SU-DHL-6 (cell line): ENCODE measurements at regions not wholly inside any gene's neighbourhood (a gene's known extent, or its start where the extent isn't known, plus 50 kb on each side); places are given as distances from the start of the nearest gene placed in this dataset.

Experiments
- H2AFZ ChIP-seq: fragments of 200-600 bp; sonication (generic); 2 replicates; pipeline ENCODE4 v1.6.1; 2014; ENCODE audit warnings: low read depth, mild to moderate bottlenecking, moderate library complexity, mixed read lengths, antibody characterized with exemption, low read length; ENCODE audit not compliant: severe bottlenecking
- H3F3A ChIP-seq: fragments of 200-600 bp; shearing (Covaris generic); 2 replicates; pipeline ENCODE4 v1.6.0; 2016; ENCODE audit warnings: antibody characterized with exemption, mild to moderate bottlenecking; ENCODE audit not compliant: insufficient read depth
- H3K27ac ChIP-seq: fragments of 200-600 bp; sonication (generic); 2 replicates; pipeline ENCODE4 v1.5.1; 2016; ENCODE audit warnings: low read depth, mild to moderate bottlenecking, low read length, moderate library complexity, mixed read lengths
- H3K27me3 ChIP-seq: fragments of 200-600 bp; sonication (generic), shearing (Covaris generic); 2 replicates; pipeline ENCODE4 v1.6.0; 2014; ENCODE audit warnings: mild to moderate bottlenecking, low read length
- H3K36me3 ChIP-seq: fragments of 200-600 bp; sonication (generic); 2 replicates; pipeline ENCODE4 v1.6.1; 2014; ENCODE audit warnings: mild to moderate bottlenecking, low read length, mixed read lengths
- H3K4me2 ChIP-seq: fragments of 300-600, 200-600 bp; shearing (Covaris generic), sonication (generic); 2 replicates; pipeline ENCODE4 v1.6.0; 2014; ENCODE audit warnings: low read length, low read depth, mild to moderate bottlenecking; ENCODE audit not compliant: poor library complexity, severe bottlenecking
- H3K4me3 ChIP-seq: fragments of 200-600 bp; sonication (generic); 2 replicates; pipeline ENCODE4 v1.5.1; 2014; ENCODE audit warnings: antibody characterized with exemption, low read length, mild to moderate bottlenecking, mixed read lengths; ENCODE audit not compliant: insufficient read depth, poor library complexity, severe bottlenecking
- H3K79me2 ChIP-seq: fragments of 200-600 bp; sonication (generic); 2 replicates; pipeline ENCODE4 v1.6.1; 2014; ENCODE audit warnings: mild to moderate bottlenecking, low read length, moderate library complexity; ENCODE audit not compliant: insufficient read depth
- H3K9ac ChIP-seq: fragments of 200-600 bp; sonication (generic); 2 replicates; pipeline ENCODE4 v1.7.0; 2014; ENCODE audit warnings: mild to moderate bottlenecking, low read length
- H3K9me2 ChIP-seq: fragments of 200-600 bp; sonication (generic); replicated peaks from 2 replicates; pipeline ENCODE4 v1.6.1; 2014; ENCODE audit warnings: low read length; ENCODE audit not compliant: insufficient read depth
- H3K9me3 ChIP-seq: fragments of 200-600 bp; sonication (generic); 2 replicates; pipeline ENCODE4 v1.6.1; 2014; ENCODE audit warnings: low read length, mixed read lengths; ENCODE audit not compliant: insufficient read depth
- H4K20me1 ChIP-seq: fragments of 200-600 bp; sonication (generic); 2 replicates; pipeline ENCODE4 v1.6.1; 2014; ENCODE audit warnings: low read depth, mild to moderate bottlenecking, antibody characterized with exemption, low read length, moderate library complexity, mixed read lengths
- EZH2phosphoT487 ChIP-seq: fragments of 200-600 bp; sonication (generic), shearing (Covaris generic); conservative IDR thresholded peaks from 2 replicates; pipeline ENCODE4 v1.6.1; 2018; ENCODE audit warnings: mild to moderate bottlenecking, antibody characterized with exemption, low read length, moderate library complexity, mixed read lengths
- TF ChIP-seq, protein P1 (sequence below): fragments of 200-600 bp; sonication (generic); IDR thresholded peaks from one replicate; pipeline ENCODE4 v1.5.1; 2017; ENCODE audit warnings: antibody characterized with exemption, mild to moderate bottlenecking, low read length, moderate library complexity; ENCODE audit not compliant: insufficient read depth, poor library complexity, severe bottlenecking

GRCh38 chr19:31834070-31834469 lies 484.8 kb upstream of the TSHZ3 start:
- H3K27me3 ChIP-seq, result no peaks in the 10 kb centered on the region
- no peak overlapping the region for H3K4me3 ChIP-seq
- no peaks in the 10 kb centered on the region for H3K79me2 ChIP-seq
- TF ChIP-seq, protein P1, sequence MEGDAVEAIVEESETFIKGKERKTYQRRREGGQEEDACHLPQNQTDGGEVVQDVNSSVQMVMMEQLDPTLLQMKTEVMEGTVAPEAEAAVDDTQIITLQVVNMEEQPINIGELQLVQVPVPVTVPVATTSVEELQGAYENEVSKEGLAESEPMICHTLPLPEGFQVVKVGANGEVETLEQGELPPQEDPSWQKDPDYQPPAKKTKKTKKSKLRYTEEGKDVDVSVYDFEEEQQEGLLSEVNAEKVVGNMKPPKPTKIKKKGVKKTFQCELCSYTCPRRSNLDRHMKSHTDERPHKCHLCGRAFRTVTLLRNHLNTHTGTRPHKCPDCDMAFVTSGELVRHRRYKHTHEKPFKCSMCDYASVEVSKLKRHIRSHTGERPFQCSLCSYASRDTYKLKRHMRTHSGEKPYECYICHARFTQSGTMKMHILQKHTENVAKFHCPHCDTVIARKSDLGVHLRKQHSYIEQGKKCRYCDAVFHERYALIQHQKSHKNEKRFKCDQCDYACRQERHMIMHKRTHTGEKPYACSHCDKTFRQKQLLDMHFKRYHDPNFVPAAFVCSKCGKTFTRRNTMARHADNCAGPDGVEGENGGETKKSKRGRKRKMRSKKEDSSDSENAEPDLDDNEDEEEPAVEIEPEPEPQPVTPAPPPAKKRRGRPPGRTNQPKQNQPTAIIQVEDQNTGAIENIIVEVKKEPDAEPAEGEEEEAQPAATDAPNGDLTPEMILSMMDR, result no peak
- no peak for TF ChIP-seq EZH2phosphoT487
- no peak overlapping the region for H3K27ac ChIP-seq
- no peaks in the 10 kb centered on the region for H3K36me3 ChIP-seq
- no peak overlapping the region for H3K4me2 ChIP-seq
- H3K9ac ChIP-seq, result no peak overlapping the region
- H3K9me2 ChIP-seq, result no peaks in the 10 kb centered on the region; the same call in 1 of the 2 replicates
- H3K9me3 ChIP-seq, result no peaks in the 10 kb centered on the region; the same call in 1 of the 2 replicates
- H4K20me1 ChIP-seq, result no peaks in the 10 kb centered on the region
- H2AFZ ChIP-seq, result no peak overlapping the region
- H3F3A ChIP-seq, result no peaks in the 10 kb centered on the region

DNA sequence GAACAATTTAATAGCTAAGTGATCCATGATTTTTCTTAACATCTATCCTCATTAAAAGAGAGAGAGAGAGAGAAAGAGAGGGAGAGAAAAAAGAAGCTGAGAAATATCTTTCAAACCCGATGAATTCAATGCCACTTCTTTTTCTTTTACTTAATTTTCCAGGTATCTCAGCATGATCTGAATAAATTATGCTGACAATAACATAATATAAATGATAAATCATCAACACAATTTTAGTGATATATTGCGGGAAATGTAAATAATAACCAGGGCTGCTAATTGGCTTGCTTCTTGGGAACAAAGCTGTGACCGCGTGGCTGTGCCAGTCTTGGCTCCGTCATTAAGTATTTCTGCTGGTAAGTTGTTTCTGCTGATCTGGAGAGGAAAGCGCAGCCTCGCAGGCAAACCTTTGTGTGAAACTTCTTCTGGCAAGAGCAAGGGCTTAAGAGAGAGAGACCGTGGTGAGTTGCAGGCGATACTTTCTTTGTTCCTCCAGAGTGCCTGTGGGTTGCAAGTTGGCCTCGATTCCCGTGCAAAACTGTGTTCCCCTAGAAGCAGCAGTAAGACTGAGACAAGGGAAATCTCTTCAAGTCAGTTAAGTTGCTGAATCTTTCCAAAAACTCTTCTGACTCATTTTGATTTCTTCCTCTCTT lies 489.1 kb upstream of the TSHZ3 start:
- Histone ChIP-seq H3K4me2 (no peak overlapping the region), H3K4me3 (no peak overlapping the region), H3K36me3 (no peaks in the 10 kb centered on the region), H3K9me2 (no peaks in the 10 kb centered on the region; the same call in 1 of the 2 replicates), H3K27ac (no peak overlapping the region), H3K9ac (no peak overlapping the region), H3K9me3 (no peaks in the 10 kb centered on the region; the same call in 1 of the 2 replicates), H4K20me1 (no peaks in the 10 kb centered on the region), H3K79me2 (no peaks in the 10 kb centered on the region), H2AFZ (no peak overlapping the region), H3K27me3 (no peaks in the 10 kb centered on the region), H3F3A (no peaks in the 10 kb centered on the region)
- TF ChIP-seq, protein P1, result no peak
- no peak for TF ChIP-seq EZH2phosphoT487

- Histone ChIP-seq H4K20me1 (no peaks in the 10 kb centered on the region), H3F3A (no peaks in the 10 kb centered on the region), H3K4me3 (no peak overlapping the region), H3K4me2 (no peak overlapping the region), H3K79me2 (no peaks in the 10 kb centered on the region), H3K27ac (no peak overlapping the region), H2AFZ (no peak overlapping the region), H3K36me3 (no peaks in the 10 kb centered on the region), H3K9me3 (no peaks in the 10 kb centered on the region), H3K9ac (no peak overlapping the region), H3K27me3 (no peaks in the 10 kb centered on the region), H3K9me2 (no peaks in the 10 kb centered on the region)
- TF ChIP-seq, protein P1, result no peak
- no peak for TF ChIP-seq EZH2phosphoT487
These were observed 491.1 kb upstream of the TSHZ3 start for GRCh38 chr19:31840371-31840770.
